ENCODE measurements at regions not wholly inside any gene's neighbourhood (a gene's known extent, or its start where the extent isn't known, plus 50 kb on each side); places are given as distances from the start of the nearest gene placed in this dataset.

- H3K79me2 ChIP-seq (ENCODE audit: insufficient read depth, low read length): no peaks in the 10 kb centered on the region
- no peak overlapping the region for H3K4me3 ChIP-seq (ENCODE audit: low read depth, low read length, poor library complexity, severe bottlenecking)
- no peaks in the 10 kb centered on the region for H3K9me2 ChIP-seq (ENCODE audit: low read depth, low read length)
- H3K4me2 ChIP-seq (ENCODE audit: low read length): no peak overlapping the region
- no peaks in the 10 kb centered on the region for H4K20me1 ChIP-seq (ENCODE audit: insufficient read depth, low read length)
- no peak overlapping the region for H3K9ac ChIP-seq (ENCODE audit: low read length)
- no peaks in the 10 kb centered on the region for H3K27me3 ChIP-seq (ENCODE audit: insufficient read depth, low read length)
- H3K4me1 ChIP-seq (ENCODE audit: insufficient read depth, low read length, severe bottlenecking): no peaks in the 10 kb centered on the region
- H3F3A ChIP-seq (ENCODE audit: insufficient read depth, low read length): no peaks in the 10 kb centered on the region
- H3K27ac ChIP-seq (ENCODE audit: low read depth, low read length, poor library complexity, severe bottlenecking): no peak overlapping the region
- H3K36me3 ChIP-seq (ENCODE audit: insufficient read depth, low read length): no peaks in the 10 kb centered on the region
- H3K9me3 ChIP-seq (ENCODE audit: low read length): no peaks in the 10 kb centered on the region
- H2AFZ ChIP-seq (ENCODE audit: low read length): no peak overlapping the region
- TF ChIP-seq EZH2 (IDR thresholded peaks at IDR 0.05; ENCODE audit: borderline replicate concordance, low read length) (no peak), CTCF (IDR thresholded peaks at IDR 0.05; ENCODE audit: low read length) (no peak)
Measured at GRCh38 chr4:38275331-38276100, 315.3 kb downstream of the PTTG2 start.

- no peak overlapping the region for H3K27ac ChIP-seq (ENCODE audit: low read depth, low read length, poor library complexity, severe bottlenecking)
- H2AFZ ChIP-seq (ENCODE audit: low read length): no peak overlapping the region
- H3K9me2 ChIP-seq (ENCODE audit: low read depth, low read length): no peaks in the 10 kb centered on the region
- H3K4me3 ChIP-seq (ENCODE audit: low read depth, low read length, poor library complexity, severe bottlenecking): no peak overlapping the region
- no peaks in the 10 kb centered on the region for H3K4me1 ChIP-seq (ENCODE audit: insufficient read depth, low read length, severe bottlenecking)
- H3F3A ChIP-seq (ENCODE audit: insufficient read depth, low read length): no peaks in the 10 kb centered on the region
- H3K36me3 ChIP-seq (ENCODE audit: insufficient read depth, low read length): no peaks in the 10 kb centered on the region
- no peaks in the 10 kb centered on the region for H3K27me3 ChIP-seq (ENCODE audit: insufficient read depth, low read length)
- no peaks in the 10 kb centered on the region for H3K79me2 ChIP-seq (ENCODE audit: insufficient read depth, low read length)
- H3K9me3 ChIP-seq (ENCODE audit: low read length): no peaks in the 10 kb centered on the region
- H4K20me1 ChIP-seq (ENCODE audit: insufficient read depth, low read length): no peaks in the 10 kb centered on the region
- H3K9ac ChIP-seq (ENCODE audit: low read length): no peak overlapping the region
- TF ChIP-seq EZH2 (IDR thresholded peaks at IDR 0.05; ENCODE audit: borderline replicate concordance, low read length) (no peak), CTCF (IDR thresholded peaks at IDR 0.05; ENCODE audit: low read length) (no peak)
- no peak overlapping the region for H3K4me2 ChIP-seq (ENCODE audit: low read length)
Measured at GRCh38 chr4:38278255-38278654, 318.1 kb downstream of the PTTG2 start.

- no peak overlapping the region for H3K27ac ChIP-seq (ENCODE audit: low read depth, low read length, poor library complexity, severe bottlenecking)
- no peak overlapping the region for H3K4me2 ChIP-seq (ENCODE audit: low read length)
- H3K4me3 ChIP-seq (ENCODE audit: low read depth, low read length, poor library complexity, severe bottlenecking): no peak overlapping the region
- no peaks in the 10 kb centered on the region for H3K9me3 ChIP-seq (ENCODE audit: low read length)
- TF ChIP-seq CTCF (IDR thresholded peaks at IDR 0.05; ENCODE audit: low read length) (no peak), EZH2 (IDR thresholded peaks at IDR 0.05; ENCODE audit: borderline replicate concordance, low read length) (no peak)
- no peak overlapping the region for H2AFZ ChIP-seq (ENCODE audit: low read length)
- no peaks in the 10 kb centered on the region for H3K27me3 ChIP-seq (ENCODE audit: insufficient read depth, low read length)
- no peaks in the 10 kb centered on the region for H3K79me2 ChIP-seq (ENCODE audit: insufficient read depth, low read length)
- H3K9me2 ChIP-seq (ENCODE audit: low read depth, low read length): no peaks in the 10 kb centered on the region
- no peaks in the 10 kb centered on the region for H3F3A ChIP-seq (ENCODE audit: insufficient read depth, low read length)
- H3K9ac ChIP-seq (ENCODE audit: low read length): no peak overlapping the region
- H3K4me1 ChIP-seq (ENCODE audit: insufficient read depth, low read length, severe bottlenecking): no peaks in the 10 kb centered on the region
- no peaks in the 10 kb centered on the region for H3K36me3 ChIP-seq (ENCODE audit: insufficient read depth, low read length)
- H4K20me1 ChIP-seq (ENCODE audit: insufficient read depth, low read length): no peaks in the 10 kb centered on the region
Measured at GRCh38 chr4:38279077-38279476, 318.9 kb downstream of the PTTG2 start.

Data from OCI-LY1 (cell line).